ENCODE measurements at regions not wholly inside any gene's neighbourhood (a gene's known extent, or its start where the extent isn't known, plus 50 kb on each side); places are given as distances from the start of the nearest gene placed in this dataset.

- Histone ChIP-seq H3K4me1 (ENCODE audit: insufficient read depth) (no peaks in the 10 kb centered on the region), H3K27ac (ENCODE audit: low read depth) (no peak overlapping the region), H3K36me3 (ENCODE audit: insufficient read depth) (no peaks in the 10 kb centered on the region), H3K4me3 (ENCODE audit: low read depth, low read length) (no peak overlapping the region)
- no peak for DNase-seq (ENCODE audit: extremely low spot score)
- WGBS = 83% methylated on average over 1 of the region's 1 CpG
These were observed 208.8 kb upstream of the MAF start for GRCh38 chr16:79809376-79809775.

- DNase-seq (ENCODE audit: extremely low spot score) = no peak
- WGBS = 86% methylated on average over 3 of the region's 3 CpGs
- no peaks in the 10 kb centered on the region for H3K4me1 ChIP-seq (ENCODE audit: insufficient read depth)
- H3K4me3 ChIP-seq (ENCODE audit: low read depth, low read length) = no peak overlapping the region
- H3K36me3 ChIP-seq (ENCODE audit: insufficient read depth) = no peaks in the 10 kb centered on the region
- H3K27ac ChIP-seq (ENCODE audit: low read depth) = no peak overlapping the region
These were observed 208.2 kb upstream of the MAF start for GRCh38 chr16:79808731-79809130.

DNA sequence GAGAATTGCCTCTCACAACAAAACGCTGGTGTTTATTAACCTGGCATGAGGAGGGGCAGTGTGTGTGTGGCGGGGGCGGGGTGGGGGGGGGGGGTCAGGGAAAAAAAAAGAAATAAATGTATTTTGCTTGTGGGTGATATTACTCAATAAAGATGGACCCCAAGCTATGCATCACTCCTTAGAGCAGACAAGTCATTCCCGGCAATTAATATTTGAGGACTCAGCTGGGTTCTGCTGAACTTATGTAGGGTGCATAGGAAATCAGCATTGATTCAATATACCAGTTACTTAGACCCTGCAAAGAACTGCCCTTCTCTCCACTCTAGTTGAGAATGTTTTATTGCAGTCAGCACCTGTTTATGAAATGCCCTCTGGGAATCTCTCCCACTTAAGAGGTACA, 206.2 kb upstream of the MAF start:
- no peak for DNase-seq (ENCODE audit: extremely low spot score)
- no peak overlapping the region for H3K4me3 ChIP-seq (ENCODE audit: low read depth, low read length)
- H3K27ac ChIP-seq (ENCODE audit: low read depth) = no peak overlapping the region
- no peaks in the 10 kb centered on the region for H3K4me1 ChIP-seq (ENCODE audit: insufficient read depth)
- 90% methylated on average over 4 of the region's 4 CpGs for WGBS
- no peaks in the 10 kb centered on the region for H3K36me3 ChIP-seq (ENCODE audit: insufficient read depth)

DNA sequence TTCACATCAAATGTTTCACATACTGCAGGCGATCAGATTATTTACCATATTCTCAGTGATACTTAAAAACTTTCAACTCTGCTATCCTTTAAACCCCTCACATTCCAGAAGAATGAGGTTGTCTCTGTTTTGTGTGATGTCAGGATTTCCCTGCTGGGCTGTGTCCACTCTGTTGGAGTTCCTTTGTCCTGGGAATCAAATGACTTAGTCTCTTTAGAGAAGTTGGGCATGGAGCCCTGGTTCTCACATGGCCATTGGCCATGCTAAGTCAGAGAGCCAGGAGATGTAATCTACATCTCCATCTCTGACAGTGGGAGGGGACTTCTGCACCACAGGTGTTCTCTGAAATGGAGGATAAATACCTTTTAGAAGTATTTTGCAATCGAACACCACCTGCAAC, 205.1 kb upstream of the MAF start:
- Histone ChIP-seq H3K4me1 (ENCODE audit: insufficient read depth) (no peaks in the 10 kb centered on the region), H3K36me3 (ENCODE audit: insufficient read depth) (no peaks in the 10 kb centered on the region), H3K27ac (ENCODE audit: low read depth) (no peak overlapping the region), H3K4me3 (ENCODE audit: low read depth, low read length) (no peak overlapping the region)
- 64% methylated on average over 2 of the region's 2 CpGs for WGBS
- DNase-seq (ENCODE audit: extremely low spot score) = no peak

DNA sequence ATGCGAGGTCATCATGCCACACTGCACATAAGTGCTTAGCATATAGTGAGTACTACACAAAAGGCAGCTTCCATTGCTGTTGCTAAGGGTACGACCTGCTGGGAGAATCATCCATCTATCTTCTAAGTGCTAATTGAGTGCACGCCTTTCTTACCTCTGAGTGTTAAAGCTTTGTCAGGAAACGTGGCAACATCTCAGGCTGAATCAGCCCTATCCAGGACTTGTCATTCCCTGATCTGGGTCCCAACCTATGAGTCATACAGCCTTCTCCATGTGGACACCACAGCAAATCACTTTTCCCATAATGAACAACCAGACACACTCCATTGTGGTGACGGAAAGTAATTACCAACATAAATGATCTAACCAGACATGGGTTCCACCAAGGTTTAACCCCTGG, 201.1 kb upstream of the MAF start:
- 88% methylated on average over 5 of the region's 5 CpGs for WGBS
- no peaks in the 10 kb centered on the region for H3K4me1 ChIP-seq (ENCODE audit: insufficient read depth)
- H3K27ac ChIP-seq (ENCODE audit: low read depth) = no peak overlapping the region
- DNase-seq (ENCODE audit: extremely low spot score) = no peak
- no peaks in the 10 kb centered on the region for H3K36me3 ChIP-seq (ENCODE audit: insufficient read depth)
- no peak overlapping the region for H3K4me3 ChIP-seq (ENCODE audit: low read depth, low read length)

DNA sequence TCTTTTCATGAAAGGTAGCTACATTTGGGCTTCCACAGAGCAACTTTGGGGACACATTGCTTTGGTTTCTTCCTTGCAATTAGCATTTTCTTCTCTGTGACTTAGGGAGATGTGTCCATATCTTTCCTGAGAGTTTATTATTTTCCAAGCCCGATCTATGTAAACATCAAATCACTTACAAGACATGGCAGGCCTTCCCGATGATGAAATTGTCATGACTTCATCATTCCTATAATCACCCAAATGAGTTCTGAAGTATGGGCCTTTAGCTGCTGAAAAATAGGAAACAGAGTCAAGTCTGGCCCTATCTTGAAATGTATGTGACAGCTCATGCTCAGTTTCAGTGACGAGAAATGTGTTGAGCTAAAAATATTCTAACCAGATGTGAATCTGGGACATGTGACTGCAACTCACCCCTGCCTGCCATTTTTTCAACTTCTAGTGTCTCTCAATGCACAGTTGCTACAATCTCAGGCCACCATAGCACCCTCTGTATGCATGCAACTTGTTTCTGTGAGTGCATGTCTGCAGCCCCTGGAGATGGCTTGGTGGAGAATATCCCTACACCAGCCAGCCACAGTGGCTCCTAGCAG, 199.6 kb upstream of the MAF start:
- no peak overlapping the region for H3K27ac ChIP-seq (ENCODE audit: low read depth)
- DNase-seq (ENCODE audit: extremely low spot score) = no peak
- no peak overlapping the region for H3K4me3 ChIP-seq (ENCODE audit: low read depth, low read length)
- H3K4me1 ChIP-seq (ENCODE audit: insufficient read depth) = no peaks in the 10 kb centered on the region
- no peaks in the 10 kb centered on the region for H3K36me3 ChIP-seq (ENCODE audit: insufficient read depth)
- WGBS = 59% methylated on average over 3 of the region's 3 CpGs

DNA sequence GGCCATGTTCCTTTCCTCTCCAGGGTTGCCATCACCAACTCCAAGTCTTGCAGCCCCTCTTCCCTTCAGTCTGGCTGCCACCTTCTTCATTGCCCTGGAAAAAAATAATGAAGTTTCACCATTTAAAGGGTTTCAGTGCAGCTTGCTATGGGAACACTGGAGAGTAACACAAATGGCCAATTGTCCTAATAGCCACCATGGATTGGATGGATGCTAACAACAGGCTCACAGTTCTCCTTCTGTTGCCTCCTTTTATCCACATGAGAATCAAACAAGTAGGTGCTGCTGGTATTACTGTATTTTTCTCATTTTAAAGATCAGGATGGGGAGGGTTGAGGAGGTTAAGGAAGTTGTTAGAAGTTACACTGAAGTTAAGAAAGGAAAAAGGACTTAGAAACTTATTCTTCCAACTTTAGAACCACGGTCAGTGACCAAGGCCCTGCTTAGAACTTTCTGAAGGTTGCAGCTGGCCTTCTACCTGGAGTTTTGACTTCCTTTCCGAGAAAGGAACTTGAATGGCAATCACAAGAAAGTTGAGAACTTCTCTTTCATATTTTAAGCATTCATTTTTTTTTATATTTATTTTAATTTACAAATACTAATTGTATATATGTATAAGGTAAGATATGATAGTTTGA, 198.0 kb upstream of the MAF start:
- Histone ChIP-seq H3K4me3 (ENCODE audit: low read depth, low read length) (no peak overlapping the region), H3K36me3 (ENCODE audit: insufficient read depth) (no peaks in the 10 kb centered on the region), H3K27ac (ENCODE audit: low read depth) (no peak overlapping the region), H3K4me1 (ENCODE audit: insufficient read depth) (no peaks in the 10 kb centered on the region)
- DNase-seq (ENCODE audit: extremely low spot score) = no peak
- WGBS = 95% methylated on average over 2 of the region's 2 CpGs

DNA sequence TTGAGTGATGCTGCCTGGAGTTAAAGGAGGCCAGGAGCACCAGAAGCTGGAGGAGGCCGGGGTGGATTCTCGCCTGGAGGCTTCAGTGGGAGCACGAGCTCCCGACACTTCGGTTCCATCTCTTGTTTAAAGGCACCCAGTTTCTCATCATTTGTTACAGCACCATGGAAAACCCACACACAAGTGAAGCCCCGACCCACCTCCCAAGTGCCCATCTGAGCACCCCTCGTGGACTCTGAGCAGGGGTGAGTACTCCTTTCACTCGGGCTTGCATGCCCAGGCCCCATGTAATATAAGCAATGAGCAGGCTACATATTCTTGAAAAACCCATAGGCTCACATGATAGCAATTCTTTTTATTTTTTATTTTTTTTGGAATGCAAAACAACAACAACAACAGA, 196.9 kb upstream of the MAF start:
- WGBS = 98% methylated on average over 8 of the region's 8 CpGs
- no peak overlapping the region for H3K27ac ChIP-seq (ENCODE audit: low read depth)
- no peaks in the 10 kb centered on the region for H3K4me1 ChIP-seq (ENCODE audit: insufficient read depth)
- no peak for DNase-seq (ENCODE audit: extremely low spot score)
- no peak overlapping the region for H3K4me3 ChIP-seq (ENCODE audit: low read depth, low read length)
- no peaks in the 10 kb centered on the region for H3K36me3 ChIP-seq (ENCODE audit: insufficient read depth)

- Histone ChIP-seq H3K4me1 (ENCODE audit: insufficient read depth) (no peaks in the 10 kb centered on the region), H3K4me3 (ENCODE audit: low read depth, low read length) (no peak overlapping the region), H3K36me3 (ENCODE audit: insufficient read depth) (no peaks in the 10 kb centered on the region), H3K27ac (ENCODE audit: low read depth) (no peak overlapping the region)
- WGBS = 92% methylated on average over 4 of the region's 4 CpGs
- DNase-seq (ENCODE audit: extremely low spot score) = no peak
These were observed 195.0 kb upstream of the MAF start for GRCh38 chr16:79795556-79795955.

GRCh38 chr16:79794941-79795340, 194.4 kb upstream of the MAF start:
- Histone ChIP-seq H3K36me3 (ENCODE audit: insufficient read depth) (no peaks in the 10 kb centered on the region), H3K4me1 (ENCODE audit: insufficient read depth) (no peaks in the 10 kb centered on the region), H3K4me3 (ENCODE audit: low read depth, low read length) (no peak overlapping the region), H3K27ac (ENCODE audit: low read depth) (no peak overlapping the region)
- WGBS = 59% methylated on average over 8 of the region's 8 CpGs
- no peak for DNase-seq (ENCODE audit: extremely low spot score)

DNA sequence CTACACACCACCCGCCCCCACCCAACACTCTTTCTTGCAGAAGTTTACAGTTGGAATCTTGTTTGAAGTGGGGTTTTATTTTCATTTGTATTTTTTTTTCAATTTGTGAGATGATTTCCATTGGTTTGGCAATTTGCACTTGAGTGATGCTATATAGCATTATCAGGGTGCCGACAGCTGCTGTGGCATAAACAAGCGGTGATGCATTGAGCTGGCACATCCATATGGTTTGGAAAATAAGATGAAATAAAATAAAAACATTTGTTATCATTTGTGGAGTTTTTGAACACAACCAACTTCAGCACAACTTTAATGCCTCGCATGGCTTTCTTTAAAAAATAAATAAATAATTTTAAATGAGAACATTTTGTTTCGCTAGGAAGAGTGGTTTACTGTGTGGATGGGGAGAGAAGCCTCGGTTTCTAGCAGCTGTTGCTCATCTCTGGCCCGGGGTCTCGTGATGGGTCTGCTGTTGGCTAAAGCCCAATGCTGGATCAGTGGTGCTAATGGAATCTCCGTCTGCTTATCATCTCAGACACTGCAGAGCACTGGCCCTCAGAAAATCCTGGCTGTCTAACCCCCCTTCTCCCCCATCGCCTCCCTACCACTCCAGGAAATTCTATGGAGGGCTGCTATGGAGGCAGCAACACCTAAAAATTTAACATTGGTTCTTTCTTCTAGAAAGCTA, 192.3 kb upstream of the MAF start:
- Histone ChIP-seq H3K4me1 (ENCODE audit: insufficient read depth) (no peaks in the 10 kb centered on the region), H3K27ac (ENCODE audit: low read depth) (no peak overlapping the region), H3K4me3 (ENCODE audit: low read depth, low read length) (no peak overlapping the region), H3K36me3 (ENCODE audit: insufficient read depth) (no peaks in the 10 kb centered on the region)
- 36% methylated on average over 10 of the region's 10 CpGs for WGBS
- DNase-seq (ENCODE audit: extremely low spot score) = peak; percentile 76

DNA sequence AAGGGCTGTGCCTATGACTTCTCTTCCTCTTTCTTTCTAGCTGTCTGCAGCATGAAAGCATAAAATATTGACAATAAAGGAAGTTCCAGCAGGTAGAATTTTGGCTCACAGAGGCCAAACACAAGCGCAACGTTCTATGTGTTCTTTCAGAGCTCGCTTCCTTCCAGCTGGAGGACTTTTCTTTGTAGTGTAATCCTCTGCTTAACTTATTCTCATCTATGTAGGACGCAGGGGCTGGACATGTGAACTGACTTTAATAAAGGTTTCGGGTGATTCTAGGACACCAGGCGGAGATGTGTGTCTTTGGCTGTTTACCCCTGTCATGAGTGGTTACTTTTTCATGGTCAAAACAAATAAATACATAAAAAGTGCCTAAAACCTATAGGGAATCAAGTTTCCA, 191.5 kb upstream of the MAF start:
- WGBS = 62% methylated on average over 6 of the region's 6 CpGs
- H3K4me3 ChIP-seq (ENCODE audit: low read depth, low read length) = no peak overlapping the region

GRCh38 chr16:79790854-79791253, 190.3 kb upstream of the MAF start:
- 90% methylated on average over 6 of the region's 6 CpGs for WGBS
- Histone ChIP-seq H3K36me3 (ENCODE audit: insufficient read depth) (no peaks in the 10 kb centered on the region), H3K4me3 (ENCODE audit: low read depth, low read length) (no peak overlapping the region)

More for the DNA sequence above, 191.5 kb upstream of the MAF start:
- Histone ChIP-seq H3K4me1 (ENCODE audit: insufficient read depth) (no peaks in the 10 kb centered on the region), H3K36me3 (ENCODE audit: insufficient read depth) (no peaks in the 10 kb centered on the region), H3K27ac (ENCODE audit: low read depth) (no peak overlapping the region)
- DNase-seq (ENCODE audit: extremely low spot score) = no peak

DNA sequence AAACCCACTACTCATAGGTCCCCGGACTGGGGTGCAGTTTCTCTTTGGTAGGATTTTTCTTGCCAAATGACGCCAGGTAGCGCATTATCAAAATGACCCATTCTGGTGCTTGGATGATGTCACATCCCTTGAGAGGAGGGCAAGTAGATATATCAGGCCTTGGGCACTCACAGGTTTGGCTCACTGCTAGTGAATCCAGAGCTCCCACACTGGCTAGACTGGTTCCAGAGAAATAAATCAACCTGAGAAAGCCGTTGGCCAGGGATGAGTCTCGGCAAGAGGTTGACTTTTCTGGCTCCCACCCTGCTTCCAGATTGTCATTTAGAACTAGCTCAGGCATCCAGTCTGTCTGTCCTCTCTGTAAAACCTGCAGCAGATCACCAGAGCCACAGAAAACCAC, 188.4 kb upstream of the MAF start:
- DNase-seq (ENCODE audit: extremely low spot score) = no peak
- WGBS = 81% methylated on average over 5 of the region's 5 CpGs

More at GRCh38 chr16:79790854-79791253, 190.3 kb upstream of the MAF start:
- DNase-seq (ENCODE audit: extremely low spot score) = no peak
- Histone ChIP-seq H3K27ac (ENCODE audit: low read depth) (no peak overlapping the region), H3K4me1 (ENCODE audit: insufficient read depth) (no peaks in the 10 kb centered on the region)

More for the DNA sequence above, 188.4 kb upstream of the MAF start:
- no peaks in the 10 kb centered on the region for H3K36me3 ChIP-seq (ENCODE audit: insufficient read depth)
- H3K4me3 ChIP-seq (ENCODE audit: low read depth, low read length) = no peak overlapping the region
- no peak overlapping the region for H3K27ac ChIP-seq (ENCODE audit: low read depth)
- H3K4me1 ChIP-seq (ENCODE audit: insufficient read depth) = no peaks in the 10 kb centered on the region

Measured in urinary bladder (tissue), 3 donors.